GF-D8 (cell line): ENCODE measurements at regions not wholly inside any gene's neighbourhood (a gene's known extent, or its start where the extent isn't known, plus 50 kb on each side); places are given as distances from the start of the nearest gene placed in this dataset.
"Not testable (repeated sequence)": the region's sequence is repeated elsewhere in the genome, so short reads cannot be mapped to it uniquely, and the experiment has no call there.

ENCODE experiments used
- DNase-seq: peaks from one replicate; lab custom pipeline; 2025; lab: John Stamatoyannopoulos, UW

DNA sequence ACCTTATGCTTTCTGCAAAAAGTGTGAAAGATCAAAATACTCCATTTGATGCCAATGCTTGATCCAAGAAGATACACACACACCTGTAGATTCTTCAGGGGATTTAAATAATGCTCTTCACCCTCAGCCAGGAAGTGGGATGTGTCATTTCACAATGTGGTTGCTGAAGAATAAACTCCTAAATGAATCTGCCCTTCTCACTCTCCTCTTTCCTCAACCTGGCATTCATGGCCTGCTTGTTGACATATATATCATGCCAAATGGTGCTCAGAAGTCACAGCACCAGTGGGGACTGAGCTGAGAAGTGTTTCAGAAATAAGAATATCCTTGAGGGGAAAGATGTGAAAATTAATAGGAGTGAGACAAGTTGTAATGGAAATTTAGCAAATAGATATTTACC lies 146.6 kb upstream of the ARHGEF26 start:
- no peak for DNase-seq

- DNase-seq = no peak
These were observed 144.2 kb upstream of the ARHGEF26 start for GRCh38 chr3:153976891-153977554.

GRCh38 chr3:153978006-153978405 lies 143.2 kb upstream of the ARHGEF26 start:
- DNase-seq = no peak

DNA sequence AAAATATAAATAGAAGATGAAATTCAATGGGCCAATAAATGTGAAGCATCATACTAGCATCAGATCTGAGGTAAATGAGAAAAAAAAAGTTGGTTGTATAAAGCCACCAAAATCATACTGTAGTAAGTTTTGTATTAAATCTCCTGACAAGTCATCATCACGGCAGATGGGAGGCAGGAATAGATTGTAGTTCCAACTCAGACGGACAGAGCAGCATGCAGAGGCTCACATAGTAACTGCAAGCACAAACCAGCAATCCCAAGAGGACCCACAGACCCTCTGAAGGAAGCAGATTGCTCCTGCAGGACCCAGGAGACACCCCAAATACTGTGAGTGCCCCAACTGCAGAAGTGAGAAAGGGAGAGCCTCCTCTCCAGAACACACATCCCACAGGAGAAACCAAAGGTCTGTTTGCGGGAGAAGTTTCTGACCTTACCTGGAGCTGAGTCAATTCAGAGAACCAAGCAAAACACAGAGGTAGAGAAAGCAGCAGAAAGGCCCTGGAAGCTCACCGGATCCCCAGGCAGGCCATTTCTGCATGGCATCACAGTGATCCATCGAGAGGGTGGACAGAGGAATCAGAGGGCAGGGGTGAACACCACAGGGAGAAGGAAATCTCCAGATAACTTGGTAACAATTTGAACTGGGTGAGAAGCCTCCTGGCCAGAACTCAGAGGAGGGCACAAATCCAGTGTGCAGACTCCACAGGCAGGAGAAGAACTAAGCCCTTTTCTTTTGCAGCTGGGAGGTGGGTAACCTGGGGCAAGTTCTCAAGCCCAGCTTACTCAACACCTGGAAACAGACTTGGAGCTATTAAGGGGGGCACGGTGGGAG lies 141.6 kb upstream of the ARHGEF26 start:
- no peak for DNase-seq

- DNase-seq = no peak
These were observed 141.0 kb upstream of the ARHGEF26 start for GRCh38 chr3:153980252-153980590.

DNA sequence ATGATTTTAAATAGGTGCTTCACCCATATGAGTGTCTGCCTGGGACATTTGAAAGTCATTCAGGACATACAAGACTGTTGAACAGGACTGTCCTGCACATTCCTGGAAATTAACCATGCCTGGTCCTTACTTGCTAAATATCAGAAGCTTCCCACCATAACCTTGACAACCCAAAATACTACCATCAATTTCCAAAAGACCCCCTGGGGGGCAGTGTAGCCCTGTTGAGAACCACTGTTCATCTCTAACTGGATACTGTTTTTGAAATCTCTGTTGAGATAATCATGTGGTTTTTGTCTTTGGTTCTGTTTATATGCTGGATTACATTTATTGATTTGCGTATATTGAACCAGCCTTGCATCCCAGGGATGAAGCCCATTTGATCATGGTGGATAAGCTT lies 123.8 kb upstream of the ARHGEF26 start:
- DNase-seq = not testable (repeated sequence)

DNA sequence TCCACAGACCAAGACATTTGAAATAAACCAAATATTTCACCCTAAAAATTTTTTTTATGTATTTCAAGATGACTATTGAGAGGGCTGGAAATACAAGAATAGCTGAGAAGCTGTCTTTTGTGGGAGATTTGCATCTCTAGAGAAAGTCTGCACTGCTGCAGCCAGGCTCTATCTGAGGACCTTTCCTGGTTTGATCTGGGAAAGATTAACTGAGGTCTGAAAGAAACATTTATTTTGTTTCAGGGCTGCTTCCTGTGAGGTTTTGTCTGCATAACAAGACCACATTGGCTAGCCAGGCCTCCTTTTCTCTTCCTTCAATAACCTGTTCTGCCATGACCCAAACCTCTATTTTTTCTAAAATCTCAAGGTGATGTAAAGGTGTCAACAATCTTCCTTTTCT lies 117.5 kb upstream of the ARHGEF26 start:
- no peak for DNase-seq

DNA sequence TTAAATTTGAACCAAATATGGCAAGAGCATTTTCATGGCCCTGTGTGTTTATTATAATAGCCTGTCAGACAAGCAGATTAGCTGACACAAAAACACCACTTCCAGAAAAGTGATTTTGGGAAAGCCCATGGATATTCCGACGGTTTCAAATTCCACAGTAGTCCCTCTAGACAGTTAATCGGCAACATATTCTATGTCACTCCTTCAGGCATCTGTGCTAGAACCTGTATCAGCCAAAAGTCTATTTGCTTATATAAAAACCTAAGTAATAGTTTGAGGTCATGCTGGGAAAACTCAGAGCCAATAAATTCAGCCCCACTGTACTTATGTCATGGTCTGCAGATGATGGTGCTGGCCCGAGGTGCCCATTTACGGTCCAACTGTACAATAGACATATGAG lies 110.2 kb upstream of the ARHGEF26 start:
- no peak for DNase-seq

- DNase-seq = no peak
These were observed 107.5 kb upstream of the ARHGEF26 start for GRCh38 chr3:154013736-154014135.

DNA sequence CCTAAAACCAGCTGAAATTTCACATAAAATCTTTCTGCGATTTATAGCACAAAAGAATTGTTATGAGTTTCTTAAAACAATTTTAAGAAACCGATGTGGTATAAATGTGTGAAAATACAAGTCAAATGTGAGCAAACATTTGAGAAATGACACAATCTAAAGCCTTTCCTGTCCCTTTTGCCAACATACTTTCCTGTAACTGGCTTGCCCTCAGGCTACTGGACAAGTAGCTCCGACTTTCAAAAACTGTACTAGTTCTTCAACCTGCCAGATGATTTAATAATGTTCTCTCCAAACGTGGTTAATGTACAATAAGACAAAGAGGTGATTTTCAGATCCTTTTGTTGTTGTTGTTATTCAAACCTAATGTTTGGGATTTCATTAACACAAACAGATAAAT lies 105.9 kb upstream of the ARHGEF26 start:
- no peak for DNase-seq

GRCh38 chr3:154018100-154018696 lies 103.0 kb upstream of the ARHGEF26 start:
- no peak for DNase-seq

DNA sequence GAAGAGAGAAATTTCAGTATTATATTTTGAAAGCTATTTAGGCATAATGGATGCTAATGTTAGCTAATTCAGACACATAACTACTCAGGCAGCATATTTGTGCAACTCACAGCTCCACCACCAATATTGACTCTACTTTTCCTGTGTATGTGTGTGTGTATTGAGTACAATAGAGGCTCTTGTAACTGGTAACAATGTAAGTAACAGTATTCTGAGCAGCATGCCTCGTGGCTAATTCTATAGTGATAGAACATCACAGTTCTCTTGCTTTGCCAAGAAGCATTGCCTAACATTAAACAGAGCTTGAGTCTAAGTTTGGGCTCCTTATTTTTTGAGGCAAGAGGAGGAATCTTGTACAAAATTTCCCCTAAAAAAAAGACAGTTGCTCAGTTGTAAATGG lies 98.6 kb upstream of the ARHGEF26 start:
- no peak for DNase-seq

- DNase-seq = no peak
These were observed 98.0 kb upstream of the ARHGEF26 start for GRCh38 chr3:154023148-154023547.

DNA sequence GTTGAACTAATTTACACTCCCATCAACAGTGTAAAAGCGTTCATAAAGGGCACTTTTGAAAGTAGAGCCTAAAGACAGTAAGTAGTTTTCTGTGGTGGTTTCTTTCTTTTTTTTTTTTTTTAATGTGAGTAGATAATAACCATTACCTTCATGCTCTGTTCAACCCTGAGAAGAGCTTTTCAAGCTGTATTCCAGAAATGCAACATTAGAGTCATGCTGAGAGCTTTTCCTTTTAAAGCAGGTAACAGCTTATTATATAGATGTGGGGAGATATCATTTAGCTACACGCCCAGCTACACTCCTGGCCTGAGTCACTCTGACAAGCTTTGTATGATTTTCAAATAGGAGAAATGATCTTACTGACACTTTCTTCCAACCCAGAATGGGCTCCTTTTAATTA lies 96.2 kb upstream of the ARHGEF26 start:
- DNase-seq = no peak

GRCh38 chr3:154029926-154030325 lies 91.3 kb upstream of the ARHGEF26 start:
- no peak for DNase-seq

GRCh38 chr3:154034797-154035330 lies 86.3 kb upstream of the ARHGEF26 start:
- DNase-seq = no peak

DNA sequence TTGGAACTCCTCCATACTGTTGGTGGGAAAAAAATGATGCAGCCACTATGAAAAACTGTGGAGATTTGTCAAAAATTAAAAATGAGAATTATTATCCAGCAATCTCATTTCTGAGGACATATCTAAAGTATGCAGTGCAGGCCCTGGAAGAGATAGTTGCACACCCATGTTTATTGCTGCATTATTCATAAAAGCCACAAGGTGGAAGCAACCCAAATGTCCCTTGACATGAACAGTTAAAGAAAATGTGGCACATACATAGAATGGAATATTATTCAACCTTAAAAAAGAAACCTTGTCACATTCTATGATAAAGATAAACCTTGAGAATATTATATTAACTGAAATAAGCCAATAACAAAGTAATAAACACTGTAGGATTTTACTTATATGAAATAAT lies 80.9 kb upstream of the ARHGEF26 start:
- no peak for DNase-seq

- DNase-seq = no peak
These were observed 76.5 kb upstream of the ARHGEF26 start for GRCh38 chr3:154044671-154045070.

GRCh38 chr3:154050216-154050615 lies 71.0 kb upstream of the ARHGEF26 start:
- no peak for DNase-seq

DNA sequence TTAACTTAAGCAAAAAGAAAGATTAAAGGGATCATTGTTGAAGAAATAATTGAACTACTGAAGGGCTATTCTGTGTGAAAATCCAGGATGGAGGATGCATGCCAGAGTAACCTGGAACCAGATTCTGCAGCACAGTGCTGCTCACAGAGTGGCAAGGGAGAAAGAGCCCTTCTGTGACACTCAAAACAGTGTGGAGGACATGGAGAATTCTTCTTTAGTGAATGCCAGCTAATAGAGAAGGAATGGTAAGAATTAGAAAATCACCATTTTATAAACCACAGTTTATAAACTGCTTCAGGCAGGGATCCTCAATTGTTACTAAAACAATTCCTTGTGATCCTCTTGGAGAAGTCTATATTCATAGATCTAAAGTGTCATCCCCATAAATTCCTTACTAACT lies 70.4 kb upstream of the ARHGEF26 start:
- no peak for DNase-seq

DNA sequence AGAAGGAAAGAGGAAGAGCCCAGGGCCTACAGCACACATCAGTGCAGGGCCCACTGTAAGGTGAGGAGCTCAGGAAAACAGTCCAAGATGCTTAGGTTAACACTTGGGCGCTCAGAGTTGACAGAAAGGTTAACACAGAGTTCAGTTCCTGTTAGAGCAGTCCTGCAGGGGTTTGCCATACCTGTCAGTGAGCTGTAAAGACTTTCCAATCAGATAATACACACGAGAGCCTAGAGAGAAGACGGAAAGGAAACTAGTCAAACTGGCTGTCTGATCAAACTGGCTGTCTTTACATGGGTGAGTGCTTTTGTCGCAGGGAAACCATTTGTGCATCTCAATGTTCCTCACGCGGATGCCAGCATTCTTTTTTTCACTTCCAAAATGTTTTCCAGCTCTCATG lies 61.4 kb upstream of the ARHGEF26 start:
- DNase-seq = no peak

GRCh38 chr3:154060238-154061000 lies 60.8 kb upstream of the ARHGEF26 start:
- no peak for DNase-seq
